Stimulated activated CD4-positive, alpha-beta T cell treated with anti-CD3 and anti-CD28 coated beads, TNF-alpha, amount 100 ng/mL, for 48 hours (primary cell): ENCODE measurements at regions not wholly inside any gene's neighbourhood (a gene's known extent, or its start where the extent isn't known, plus 50 kb on each side); places are given as distances from the start of the nearest gene placed in this dataset.

Experiments used
- DNase-seq, 3 donors: peaks; one replicate each; pipeline ENCODE4 v3.0.0-alpha.2; 2020; ENCODE audit warnings: low read depth in 3 of 3

DNA sequence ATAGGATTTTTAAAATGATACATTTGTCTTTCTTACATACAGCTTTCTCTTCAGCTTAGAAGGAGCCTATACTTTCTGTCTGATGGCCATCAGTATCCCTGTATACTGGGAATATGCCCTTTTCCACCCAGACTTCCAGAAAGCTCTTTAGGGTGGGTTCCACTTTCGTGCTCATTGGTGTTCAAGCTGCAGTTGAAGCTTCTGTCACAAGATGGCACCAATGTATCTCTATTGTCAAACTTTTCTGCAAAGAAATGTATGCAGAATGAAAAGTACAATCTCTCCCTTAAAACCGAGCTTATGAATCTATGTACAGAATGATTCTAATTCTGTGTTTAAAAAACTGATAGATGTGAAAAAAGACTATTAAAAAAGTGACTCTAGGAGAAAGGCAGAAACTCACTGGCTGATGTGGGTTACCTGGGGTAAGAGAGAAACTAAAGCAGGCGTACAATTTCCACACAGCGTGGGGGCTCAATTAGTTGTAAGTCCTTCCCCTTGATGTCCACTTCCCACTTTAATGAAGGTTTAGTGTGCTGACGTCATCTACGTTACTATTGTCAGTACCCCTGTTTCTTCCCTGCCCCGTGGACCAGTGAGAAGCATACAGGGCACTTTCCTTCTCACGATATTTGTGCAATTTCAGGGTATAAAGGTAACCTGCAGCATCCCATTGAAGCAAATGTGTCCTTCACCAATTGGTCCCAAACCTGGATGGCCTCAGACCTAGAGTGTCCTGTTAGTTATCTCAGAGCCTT is 57.3 kb upstream of the TCEAL2 start:
- peak in 1 of 3 donors; percentile 1 for DNase-seq

DNA sequence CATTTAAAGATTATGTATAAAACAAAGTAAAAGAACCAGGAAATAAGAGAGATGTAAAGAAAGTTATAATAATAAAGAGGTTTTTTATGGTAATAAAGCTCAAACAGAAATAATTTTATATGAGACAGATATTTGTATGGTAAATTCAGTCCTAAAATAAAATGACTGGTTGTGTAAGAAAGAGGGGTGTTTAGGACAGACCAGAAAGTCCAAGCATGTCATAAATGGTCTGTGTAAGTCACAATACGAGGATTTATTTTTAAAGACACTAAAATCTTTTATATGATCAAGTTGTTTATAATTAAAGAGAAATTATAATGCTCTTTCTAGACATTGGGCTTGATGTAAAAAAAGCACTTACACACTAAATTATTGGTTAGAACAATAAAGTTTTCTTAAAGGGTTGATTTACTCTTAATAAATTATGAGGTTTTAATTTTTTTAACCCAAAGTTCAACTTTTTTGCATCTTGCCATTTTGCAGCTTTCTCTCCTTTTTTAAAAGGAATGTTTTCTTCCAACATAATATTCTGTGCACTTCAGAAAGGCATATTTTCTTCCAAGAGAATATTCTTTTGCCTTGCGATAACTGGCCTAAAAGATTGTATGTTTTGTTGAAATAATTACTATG is 61.9 kb upstream of the TCEAL2 start:
- DNase-seq, result no peak

DNA sequence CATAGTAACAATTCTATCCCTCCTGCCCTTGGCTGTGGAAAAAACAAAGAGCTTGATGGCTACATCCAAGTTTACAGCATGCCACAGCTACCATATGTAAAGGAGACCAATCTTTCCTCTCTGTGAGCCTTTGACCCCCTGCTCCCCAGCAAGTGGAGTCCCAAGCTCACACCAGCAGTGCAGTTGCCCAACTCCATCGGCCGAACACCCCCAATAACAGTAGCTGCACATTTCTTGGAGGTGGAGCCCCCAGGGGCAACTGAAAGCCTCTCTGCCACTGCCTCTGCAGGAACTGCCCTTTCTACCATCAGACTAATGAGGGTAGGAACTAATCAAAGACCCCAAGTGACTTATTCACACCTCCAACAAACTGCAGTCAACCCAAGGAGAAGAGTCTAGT is 81.0 kb upstream of the TCEAL2 start:
- DNase-seq, result no peak

DNA sequence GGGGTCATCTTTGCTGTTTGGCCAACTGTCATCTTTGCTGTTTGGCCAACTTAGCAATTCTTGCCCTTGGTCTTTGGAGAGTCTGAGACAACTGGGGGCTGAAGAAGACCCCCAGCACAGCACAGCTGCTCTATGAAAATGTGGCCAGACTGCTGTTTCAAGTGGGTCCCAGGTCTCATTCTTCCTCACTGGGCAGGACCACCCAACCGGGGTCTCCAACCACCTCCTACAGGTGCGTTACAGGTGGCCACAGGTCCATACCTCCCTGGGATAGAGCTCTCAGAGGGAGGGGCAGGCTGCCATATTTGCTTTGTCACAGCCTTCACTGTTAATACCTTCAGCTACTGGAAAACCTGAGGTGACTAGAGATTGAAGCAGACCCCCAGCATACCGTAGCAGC is 82.1 kb upstream of the TCEAL2 start:
- DNase-seq, result no peak

DNA sequence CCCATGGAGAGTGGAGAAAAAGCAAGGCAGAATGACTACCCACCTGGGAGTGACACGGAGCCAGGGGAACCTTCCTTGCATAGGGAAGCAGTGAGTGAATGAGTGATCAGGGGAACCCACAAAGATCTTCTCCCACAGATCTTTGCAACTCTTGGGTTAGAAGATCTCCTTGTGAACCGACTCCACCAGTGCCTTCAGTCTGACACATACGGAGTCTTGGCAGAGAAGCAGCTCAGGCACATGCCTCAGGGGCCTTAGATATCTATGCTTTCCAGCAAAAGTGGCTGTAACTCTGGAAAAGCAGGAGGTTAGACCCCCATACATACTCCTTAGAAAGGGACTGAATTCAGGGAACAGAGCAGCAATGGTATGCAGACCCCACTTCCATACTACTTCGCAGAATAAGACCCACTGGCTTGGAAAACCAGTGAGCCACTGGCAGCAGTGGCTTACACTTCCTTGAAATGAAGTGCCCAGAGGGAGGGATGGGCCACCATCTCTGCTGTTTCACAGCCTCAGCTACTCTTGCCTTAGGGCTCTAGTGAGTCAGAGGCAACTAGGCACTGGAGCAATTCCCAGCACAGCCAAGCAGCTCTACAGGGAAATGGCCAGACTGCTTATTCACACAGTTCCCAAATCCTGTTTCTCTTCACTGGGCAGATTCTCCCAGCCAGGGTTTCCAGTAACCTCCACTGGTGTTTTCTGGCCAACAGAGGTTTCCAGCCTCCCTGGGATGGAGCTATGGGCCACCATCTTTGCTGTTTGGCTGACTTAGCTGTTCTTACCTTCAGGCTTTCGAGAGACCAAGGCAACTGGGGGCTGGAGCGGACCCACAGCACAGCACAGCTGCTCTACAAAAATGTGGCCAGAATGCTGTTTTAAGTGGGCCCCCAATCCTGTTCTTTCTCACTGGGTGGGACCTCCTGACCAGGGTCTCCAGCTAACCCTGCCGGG is 82.8 kb upstream of the TCEAL2 start:
- no peak for DNase-seq

DNA sequence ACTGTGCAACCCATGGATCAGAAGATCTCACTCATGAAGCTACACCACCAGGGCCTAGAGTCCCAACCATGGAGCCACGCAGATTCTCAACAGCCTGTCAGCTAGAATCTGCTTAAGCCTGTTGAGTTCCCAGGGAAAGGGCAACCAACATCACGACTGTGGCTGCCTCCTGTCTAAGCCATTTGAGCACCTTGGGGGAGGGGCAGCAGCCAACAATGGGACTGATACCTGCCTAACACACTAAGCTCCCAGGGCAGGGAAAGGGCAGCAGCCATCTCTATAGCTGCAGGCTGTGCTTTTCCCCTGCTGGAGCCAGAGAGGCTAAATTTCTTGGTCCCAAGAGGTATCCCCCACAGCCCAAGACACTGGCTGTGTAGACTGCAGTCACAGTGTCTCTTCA is 96.5 kb upstream of the TCEAL2 start:
- DNase-seq, result no peak

DNA sequence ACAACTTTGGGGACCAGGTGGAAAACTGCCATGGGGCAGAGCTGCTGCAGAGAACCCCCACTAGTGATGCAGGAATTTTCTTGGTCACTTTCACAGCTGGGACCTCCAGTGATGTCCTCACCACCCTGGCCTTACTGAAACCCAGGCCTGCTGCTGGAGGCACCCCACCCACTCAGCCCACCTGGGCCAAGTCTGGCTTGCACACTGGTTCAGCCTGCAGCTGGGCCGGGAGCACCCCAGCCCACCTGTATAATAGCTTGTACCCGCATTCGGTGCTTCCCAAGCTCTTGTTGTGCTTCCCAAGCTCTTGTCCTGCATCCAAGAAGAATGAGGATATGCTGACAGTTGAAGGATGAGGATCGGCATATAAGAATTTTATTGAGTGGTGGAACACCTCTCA is 86.4 kb upstream of the ZMAT1 start:
- no peak for DNase-seq

DNA sequence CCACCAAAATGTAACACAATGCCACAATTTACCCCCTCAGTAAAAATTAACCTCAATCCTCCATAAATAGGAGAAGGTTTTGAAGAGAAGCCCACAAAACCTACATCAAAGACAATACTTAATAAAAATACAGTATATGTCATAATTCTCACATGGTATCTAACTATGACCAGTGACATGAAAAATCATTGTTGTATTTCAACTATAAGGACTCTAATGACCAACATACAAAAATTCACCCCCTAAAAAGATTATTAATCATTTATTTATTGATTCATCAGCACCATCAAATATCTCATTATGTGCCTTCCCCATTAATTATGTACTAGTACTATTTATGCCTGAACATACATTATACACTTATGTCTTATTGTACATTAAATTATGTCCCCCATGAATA is 77.1 kb upstream of the ZMAT1 start:
- DNase-seq, result no peak

DNA sequence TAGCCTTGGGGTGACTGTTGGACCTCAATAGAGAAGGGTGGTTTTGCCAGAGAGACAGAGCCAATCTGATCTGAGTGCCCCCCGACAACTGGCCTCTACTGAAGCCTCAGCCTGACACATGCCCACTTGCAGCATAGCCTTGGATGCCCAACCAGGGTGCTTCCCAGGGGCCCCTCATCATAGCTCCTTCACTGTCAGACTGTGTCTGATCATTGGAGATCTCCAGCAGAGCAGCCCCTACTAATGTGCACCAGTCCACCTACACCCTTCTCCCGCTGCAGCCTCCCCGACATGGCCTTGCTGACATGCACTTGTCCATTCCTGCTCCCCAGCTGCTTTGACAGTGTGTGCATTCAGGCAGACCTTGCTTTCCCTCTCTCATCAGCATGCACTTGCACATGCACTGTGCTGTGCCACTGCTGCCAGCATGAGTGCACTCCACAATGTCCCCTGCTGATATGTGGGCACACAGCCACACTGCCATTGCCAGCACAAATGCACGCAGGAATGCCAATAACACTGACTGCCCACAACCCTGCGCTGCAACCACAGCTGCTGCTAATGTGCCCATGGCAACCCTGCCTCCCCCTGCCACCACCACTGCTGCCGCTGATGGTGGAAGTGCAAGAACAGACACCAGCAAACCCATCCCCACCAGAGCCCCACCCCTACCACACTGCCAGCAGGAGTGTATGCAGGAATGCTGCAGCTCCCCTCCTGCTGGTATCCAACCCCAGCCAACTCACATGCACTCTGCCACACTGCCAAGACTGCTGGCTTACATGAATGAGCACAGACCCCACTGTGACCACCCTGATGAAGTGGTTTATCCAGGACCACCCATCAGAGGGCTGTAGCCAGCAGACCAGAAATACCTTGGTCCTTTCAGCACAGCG is 68.1 kb upstream of the ZMAT1 start:
- DNase-seq, result no peak

DNA sequence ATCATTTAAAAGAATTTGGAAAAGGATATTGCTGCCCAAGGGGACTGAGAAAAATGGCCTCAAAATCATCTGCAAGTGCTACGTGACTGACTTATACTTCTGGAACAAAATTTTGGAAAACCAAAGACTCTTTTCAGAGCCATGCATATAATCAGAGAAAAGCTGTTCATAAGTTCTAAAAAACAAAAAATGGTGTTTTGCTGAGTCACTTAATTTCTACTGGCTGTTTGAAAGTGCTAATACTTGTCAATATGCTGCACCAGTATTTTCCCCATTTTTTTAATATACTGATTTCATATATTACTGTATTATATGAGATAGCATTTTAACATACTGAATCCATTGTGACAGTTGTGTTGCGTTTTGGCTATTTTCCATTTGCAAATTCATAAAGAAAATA is 61.5 kb upstream of the ZMAT1 start:
- DNase-seq, result no peak

DNA sequence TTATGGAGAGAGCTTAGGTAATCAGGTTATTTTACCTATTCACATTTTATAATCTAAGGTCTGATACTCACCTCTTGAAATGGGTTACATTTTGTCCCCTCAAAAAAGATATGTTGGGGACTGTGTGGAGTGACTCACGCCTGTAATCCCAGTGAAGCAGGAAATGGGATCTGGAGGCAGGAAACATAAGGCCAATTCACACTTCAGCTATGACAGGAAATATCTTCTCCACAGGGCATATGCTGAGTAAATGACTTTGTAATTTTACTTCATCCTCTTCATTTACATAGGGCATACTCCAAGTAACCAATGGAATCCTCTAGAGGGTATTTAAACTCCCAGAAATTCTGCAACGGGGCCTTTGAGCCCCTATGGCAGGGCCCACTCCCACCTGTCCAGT is 54.8 kb upstream of the ZMAT1 start:
- DNase-seq, result no peak
